SK-N-SH (cell line): ENCODE measurements at regions not wholly inside any gene's neighbourhood (a gene's known extent, or its start where the extent isn't known, plus 50 kb on each side); places are given as distances from the start of the nearest gene placed in this dataset.

Experiments used
- EZH2phosphoT487 ChIP-seq: fragments of 200-600 bp; sonication (generic); IDR thresholded peaks from 2 replicates; pipeline ENCODE4 v1.6.1; 2017; ENCODE audit warnings: low read depth, mixed run types, mild to moderate bottlenecking, antibody characterized with exemption, moderate library complexity, borderline replicate concordance
- TF ChIP-seq, protein P1 (sequence below): fragments of 200-600 bp; sonication (generic); IDR thresholded peaks from 2 replicates; pipeline ENCODE4 v1.6.1; 2017; ENCODE audit warnings: antibody characterized with exemption, mild to moderate bottlenecking, moderate library complexity

DNA sequence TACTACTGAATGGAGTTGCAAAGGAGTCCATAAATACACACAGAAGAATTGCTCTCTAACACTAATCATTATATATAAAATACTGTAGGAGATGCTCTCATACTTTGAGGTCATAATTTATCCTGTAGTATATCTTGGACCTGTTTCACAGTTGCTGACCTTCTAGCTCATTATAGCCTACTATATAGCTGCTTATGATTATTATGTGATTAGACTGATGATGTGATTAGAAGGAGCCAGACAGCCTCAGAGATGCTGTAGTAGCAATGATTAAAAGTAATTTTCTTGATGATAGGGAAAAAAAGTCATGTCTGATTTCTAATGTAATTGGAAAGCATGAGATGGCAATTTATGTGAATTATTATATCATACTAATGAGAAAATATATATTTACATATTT, 455.7 kb downstream of the CNTNAP4 start:
- TF ChIP-seq EZH2phosphoT487, result no peak
- TF ChIP-seq, protein P1, sequence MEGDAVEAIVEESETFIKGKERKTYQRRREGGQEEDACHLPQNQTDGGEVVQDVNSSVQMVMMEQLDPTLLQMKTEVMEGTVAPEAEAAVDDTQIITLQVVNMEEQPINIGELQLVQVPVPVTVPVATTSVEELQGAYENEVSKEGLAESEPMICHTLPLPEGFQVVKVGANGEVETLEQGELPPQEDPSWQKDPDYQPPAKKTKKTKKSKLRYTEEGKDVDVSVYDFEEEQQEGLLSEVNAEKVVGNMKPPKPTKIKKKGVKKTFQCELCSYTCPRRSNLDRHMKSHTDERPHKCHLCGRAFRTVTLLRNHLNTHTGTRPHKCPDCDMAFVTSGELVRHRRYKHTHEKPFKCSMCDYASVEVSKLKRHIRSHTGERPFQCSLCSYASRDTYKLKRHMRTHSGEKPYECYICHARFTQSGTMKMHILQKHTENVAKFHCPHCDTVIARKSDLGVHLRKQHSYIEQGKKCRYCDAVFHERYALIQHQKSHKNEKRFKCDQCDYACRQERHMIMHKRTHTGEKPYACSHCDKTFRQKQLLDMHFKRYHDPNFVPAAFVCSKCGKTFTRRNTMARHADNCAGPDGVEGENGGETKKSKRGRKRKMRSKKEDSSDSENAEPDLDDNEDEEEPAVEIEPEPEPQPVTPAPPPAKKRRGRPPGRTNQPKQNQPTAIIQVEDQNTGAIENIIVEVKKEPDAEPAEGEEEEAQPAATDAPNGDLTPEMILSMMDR, result no peak
